ENCODE measurements at regions not wholly inside any gene's neighbourhood (a gene's known extent, or its start where the extent isn't known, plus 50 kb on each side); places are given as distances from the start of the nearest gene placed in this dataset.

GRCh38 chrX:113059714-113060113 lies 219.1 kb upstream of the AMOT start:
- no peak for TF ChIP-seq CTCF (conservative IDR thresholded peaks at IDR 0.05; ENCODE audit: low read depth in 2 of 2)
- TF ChIP-seq EZH2 (IDR thresholded peaks at IDR 0.05; ENCODE audit: low read depth, unreplicated experiment) = no peak
- no peak for TF ChIP-seq EZH2phosphoT487 (IDR thresholded peaks at IDR 0.05; ENCODE audit: unreplicated experiment)
- TF ChIP-seq POLR2AphosphoS5 (IDR thresholded peaks at IDR 0.05; ENCODE audit: low read depth) = no peak
- no peak for TF ChIP-seq REST (IDR thresholded peaks at IDR 0.05; ENCODE audit: unreplicated experiment)
- no peak for TF ChIP-seq CREB1 (CRISPR knock-in tag; IDR thresholded peaks at IDR 0.05; ENCODE audit: low read depth)

All from GM23338 (cell line).